GM12891 (cell line): ENCODE measurements at regions not wholly inside any gene's neighbourhood (a gene's known extent, or its start where the extent isn't known, plus 50 kb on each side); places are given as distances from the start of the nearest gene placed in this dataset.

Experiments used
- PAX5 ChIP-seq: IDR thresholded peaks from 2 replicates; pipeline ENCODE4 v1.6.1; 2011; ENCODE audit warnings: low read length, moderate library complexity, mild to moderate bottlenecking; ENCODE audit not compliant: insufficient read depth, severe bottlenecking
- POLR2A ChIP-seq: IDR thresholded peaks from 2 replicates; pipeline ENCODE4 v1.6.1; 2011; ENCODE audit warnings: low read depth, low read length, control low read depth
- POLR2AphosphoS5 ChIP-seq: IDR thresholded peaks from 2 replicates; pipeline ENCODE4 v1.6.1; 2011; ENCODE audit warnings: low read depth, low read length, control low read depth
- SPI1 ChIP-seq: IDR thresholded peaks from 2 replicates; pipeline ENCODE4 v1.6.1; 2011; ENCODE audit warnings: low read depth, low read length, control low read depth
- TAF1 ChIP-seq: IDR thresholded peaks from 2 replicates; pipeline ENCODE4 v1.6.1; 2011; ENCODE audit warnings: low read depth, low read length, control low read depth

DNA sequence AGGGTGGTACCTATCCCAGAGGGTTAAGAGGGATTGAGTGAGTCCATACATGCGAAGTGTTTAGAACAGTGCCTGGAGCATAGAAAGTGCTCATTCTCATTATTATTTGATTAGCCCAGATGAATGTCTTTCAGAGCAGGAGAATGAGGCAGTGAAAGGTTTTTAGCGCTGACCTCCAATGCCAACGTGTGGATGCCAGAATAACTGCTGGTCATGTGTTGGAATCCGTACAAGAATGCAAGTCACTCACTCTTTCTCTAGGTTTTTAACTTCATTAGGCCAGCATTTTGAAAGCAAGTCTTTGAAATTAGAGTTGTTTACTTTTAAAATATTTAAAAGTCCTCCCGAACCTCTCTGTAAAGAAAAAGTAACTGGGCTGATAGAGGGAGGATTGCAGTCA is 374.2 kb downstream of the EN1 start:
- TF ChIP-seq POLR2AphosphoS5 = no peak
- TF ChIP-seq POLR2A = no peak
- no peak for TF ChIP-seq PAX5
- no peak for TF ChIP-seq TAF1
- TF ChIP-seq SPI1 = no peak
